Karpas-422 (cell line): ENCODE measurements at regions not wholly inside any gene's neighbourhood (a gene's known extent, or its start where the extent isn't known, plus 50 kb on each side); places are given as distances from the start of the nearest gene placed in this dataset.

Experiments
- DNase-seq: peaks from one replicate; pipeline ENCODE4 v3.0.0-alpha.2; 2015
- H2AFZ ChIP-seq: fragments of 200-600 bp; sonication (generic); 2 replicates; pipeline ENCODE4 v1.6.1; 2014; ENCODE audit warnings: antibody characterized with exemption, low read length, mixed read lengths
- H3K27ac ChIP-seq: fragments of 200-600 bp; sonication (generic); 2 replicates; pipeline ENCODE4 v1.5.1; 2014; ENCODE audit warnings: mild to moderate bottlenecking, low read length, moderate library complexity
- H3K27me3 ChIP-seq: fragments of 200-600 bp; sonication (generic); 2 replicates; pipeline ENCODE4 v1.6.1; 2014; ENCODE audit warnings: low read length, mixed read lengths
- H3K36me3 ChIP-seq: fragments of 200-600 bp; sonication (generic); 2 replicates; pipeline ENCODE4 v1.6.1; 2014; ENCODE audit warnings: low read length, mixed read lengths; ENCODE audit not compliant: insufficient read depth
- H3K4me1 ChIP-seq: fragments of 200-600 bp; sonication (generic); 2 replicates; pipeline ENCODE4 v1.6.1; 2014; ENCODE audit warnings: mild to moderate bottlenecking, low read length, mixed read lengths
- H3K4me2 ChIP-seq: fragments of 200-600 bp; sonication (generic); 2 replicates; pipeline ENCODE4 v1.6.1; 2014; ENCODE audit warnings: low read length, low read depth, mild to moderate bottlenecking; ENCODE audit not compliant: poor library complexity, severe bottlenecking
- H3K4me3 ChIP-seq: fragments of 200-600 bp; sonication (generic); 2 replicates; pipeline ENCODE4 v1.5.1; 2014; ENCODE audit warnings: mild to moderate bottlenecking, antibody characterized with exemption, low read length, mixed read lengths
- H3K79me2 ChIP-seq: fragments of 200-600 bp; sonication (generic); 2 replicates; pipeline ENCODE4 v1.6.1; 2014; ENCODE audit warnings: mild to moderate bottlenecking, low read length, mixed read lengths
- H3K9ac ChIP-seq: fragments of 200-600 bp; sonication (generic); 2 replicates; pipeline ENCODE4 v1.6.0; 2014; ENCODE audit warnings: low read length
- H3K9me2 ChIP-seq: fragments of 200-600 bp; sonication (generic), shearing (Covaris generic); replicated peaks from 2 replicates; pipeline ENCODE4 v1.6.0; 2014; ENCODE audit warnings: mild to moderate bottlenecking, low read length, moderate library complexity; ENCODE audit not compliant: insufficient read depth
- H3K9me3 ChIP-seq: fragments of 300-700, 200-600 bp; sonication (generic); 2 replicates; pipeline ENCODE4 v1.6.1; 2014; ENCODE audit warnings: low read length, mixed read lengths
- H4K20me1 ChIP-seq: fragments of 200-600 bp; sonication (generic); 2 replicates; pipeline ENCODE4 v1.6.1; 2014; ENCODE audit warnings: mild to moderate bottlenecking, antibody characterized with exemption, low read length, low read depth; ENCODE audit not compliant: insufficient read depth

DNA sequence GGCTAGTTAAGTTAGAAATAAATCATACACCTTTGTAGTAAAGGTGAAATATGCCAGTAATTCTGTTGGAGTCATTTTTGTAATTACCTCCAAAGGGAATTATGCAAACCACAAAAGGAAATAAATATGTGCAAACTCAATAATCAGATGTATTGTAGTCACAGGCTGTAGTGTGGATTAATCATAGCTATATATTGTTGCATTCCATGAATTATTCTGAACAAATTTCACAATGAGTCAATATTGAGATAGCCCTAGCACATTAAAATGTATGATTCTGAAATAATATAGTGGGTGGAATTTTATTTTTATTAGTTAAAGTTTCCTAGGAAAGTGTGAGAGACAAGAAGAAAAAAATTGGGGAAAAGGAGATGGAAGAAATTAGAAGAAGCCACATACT lies 790.5 kb upstream of the PCDH20 start:
- H3K4me2 ChIP-seq, result no peak overlapping the region
- H3K4me3 ChIP-seq, result no peak overlapping the region

GRCh38 chr13:62205273-62205672 lies 789.6 kb upstream of the PCDH20 start:
- Histone ChIP-seq H2AFZ (peak overlapping the region; percentile 65), H4K20me1 (no peaks in the 10 kb centered on the region), H3K4me2 (no peak overlapping the region), H3K4me1 (peaks cover 28% of the 10 kb centered on the region), H3K27ac (no peak overlapping the region), H3K4me3 (no peak overlapping the region), H3K79me2 (no peaks in the 10 kb centered on the region), H3K9ac (no peak overlapping the region), H3K9me2 (no peaks in the 10 kb centered on the region), H3K9me3 (peaks cover 33% of the 10 kb centered on the region), H3K27me3 (no peaks in the 10 kb centered on the region), H3K36me3 (peaks cover 27% of the 10 kb centered on the region)
- DNase-seq, result no peak

More for the DNA sequence above, 790.5 kb upstream of the PCDH20 start:
- no peaks in the 10 kb centered on the region for H4K20me1 ChIP-seq
- H2AFZ ChIP-seq, result no peak overlapping the region
- H3K9me2 ChIP-seq, result no peaks in the 10 kb centered on the region
- no peak overlapping the region for H3K9ac ChIP-seq
- H3K36me3 ChIP-seq, result peaks cover 27% of the 10 kb centered on the region
- no peaks in the 10 kb centered on the region for H3K79me2 ChIP-seq
- peaks cover 37% of the 10 kb centered on the region for H3K4me1 ChIP-seq
- H3K9me3 ChIP-seq, result peaks cover 33% of the 10 kb centered on the region
- DNase-seq, result no peak
- no peak overlapping the region for H3K27ac ChIP-seq
- H3K27me3 ChIP-seq, result no peaks in the 10 kb centered on the region

- no peak for DNase-seq
- no peaks in the 10 kb centered on the region for H4K20me1 ChIP-seq
- no peaks in the 10 kb centered on the region for H3K27me3 ChIP-seq
- H3K4me1 ChIP-seq, result peaks cover 18% of the 10 kb centered on the region
- no peak overlapping the region for H3K9ac ChIP-seq
- H3K36me3 ChIP-seq, result no peaks in the 10 kb centered on the region; the same call in 1 of the 2 replicates
- no peak overlapping the region for H3K4me2 ChIP-seq
- peaks cover 5% of the 10 kb centered on the region; the same call in 1 of the 2 replicates for H3K9me3 ChIP-seq
- no peaks in the 10 kb centered on the region for H3K9me2 ChIP-seq
- H3K79me2 ChIP-seq, result no peaks in the 10 kb centered on the region
- H2AFZ ChIP-seq, result 0 out of 2 replicates have a peak overlapping the region, but pooled peaks have one; percentile 0
- no peak overlapping the region for H3K4me3 ChIP-seq
- no peak overlapping the region for H3K27ac ChIP-seq
Measured at GRCh38 chr13:62194371-62194770, 778.7 kb upstream of the PCDH20 start.

DNA sequence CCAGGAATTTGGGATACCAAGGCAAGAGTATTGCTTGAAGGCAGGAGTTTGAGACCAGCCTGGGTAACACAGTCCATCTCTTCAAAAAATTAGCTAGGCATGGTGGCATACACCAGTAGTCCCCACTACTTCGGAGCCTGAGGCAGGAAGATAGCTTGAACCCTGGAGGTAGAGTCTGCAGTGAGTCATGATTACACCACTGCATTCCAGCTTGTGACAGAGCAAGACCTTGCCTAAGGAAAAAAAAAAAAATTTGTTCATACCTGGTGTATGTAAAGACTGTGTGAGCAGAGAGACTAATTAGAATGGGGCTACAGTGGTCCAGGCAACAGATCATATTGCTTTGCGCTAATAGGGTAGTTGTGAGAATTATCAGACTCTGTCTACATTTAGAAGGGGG lies 778.3 kb upstream of the PCDH20 start:
- Histone ChIP-seq H3K27ac (no peak overlapping the region), H3K9ac (no peak overlapping the region), H3K4me3 (no peak overlapping the region), H3K27me3 (no peaks in the 10 kb centered on the region), H3K9me2 (no peaks in the 10 kb centered on the region), H4K20me1 (no peaks in the 10 kb centered on the region), H2AFZ (0 out of 2 replicates have a peak overlapping the region, but pooled peaks have one; percentile 0), H3K4me2 (no peak overlapping the region), H3K36me3 (no peaks in the 10 kb centered on the region; the same call in 1 of the 2 replicates), H3K79me2 (no peaks in the 10 kb centered on the region), H3K9me3 (peaks cover 5% of the 10 kb centered on the region; the same call in 1 of the 2 replicates), H3K4me1 (peaks cover 18% of the 10 kb centered on the region)
- DNase-seq, result no peak

DNA sequence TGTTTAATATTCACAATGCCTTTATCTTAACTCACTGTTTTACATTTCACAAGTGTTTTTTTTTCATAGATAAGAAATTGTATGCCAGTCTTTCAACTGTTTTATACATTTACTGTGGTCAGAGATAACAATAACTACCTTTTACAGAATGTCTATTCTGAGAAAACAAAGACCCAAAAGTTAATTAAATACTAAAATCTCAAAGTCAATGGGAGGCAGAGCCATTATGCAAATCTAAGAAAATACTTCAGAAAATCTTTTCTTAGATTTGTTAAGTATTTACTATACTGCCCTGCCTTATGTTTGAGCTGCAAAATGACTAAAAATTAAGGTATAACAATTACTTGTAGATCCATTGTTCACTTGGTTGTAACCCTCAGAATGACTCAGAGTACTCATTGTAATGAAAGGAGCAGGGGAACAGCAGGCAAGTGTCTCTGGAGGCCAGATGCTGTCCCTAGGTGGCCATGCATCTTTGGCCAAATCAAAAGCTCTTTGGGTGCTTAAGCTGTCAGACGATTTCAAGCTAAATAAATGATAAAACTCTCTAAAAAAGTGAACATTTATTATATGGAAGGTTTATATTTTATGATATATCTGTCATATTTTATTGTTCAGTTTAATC lies 770.1 kb upstream of the PCDH20 start:
- no peaks in the 10 kb centered on the region for H3K27me3 ChIP-seq
- H3K36me3 ChIP-seq, result no peaks in the 10 kb centered on the region
- DNase-seq, result no peak
- H3K79me2 ChIP-seq, result no peaks in the 10 kb centered on the region
- H3K4me3 ChIP-seq, result no peak overlapping the region
- H3K9ac ChIP-seq, result no peak overlapping the region
- H3K4me2 ChIP-seq, result no peak overlapping the region
- no peaks in the 10 kb centered on the region for H3K9me2 ChIP-seq
- H3K9me3 ChIP-seq, result peaks cover 7% of the 10 kb centered on the region; the same call in 1 of the 2 replicates
- H4K20me1 ChIP-seq, result no peaks in the 10 kb centered on the region
- H3K4me1 ChIP-seq, result peaks cover 13% of the 10 kb centered on the region
- H3K27ac ChIP-seq, result no peak overlapping the region
- H2AFZ ChIP-seq, result 0 out of 2 replicates have a peak overlapping the region, but pooled peaks have one; percentile 1

DNA sequence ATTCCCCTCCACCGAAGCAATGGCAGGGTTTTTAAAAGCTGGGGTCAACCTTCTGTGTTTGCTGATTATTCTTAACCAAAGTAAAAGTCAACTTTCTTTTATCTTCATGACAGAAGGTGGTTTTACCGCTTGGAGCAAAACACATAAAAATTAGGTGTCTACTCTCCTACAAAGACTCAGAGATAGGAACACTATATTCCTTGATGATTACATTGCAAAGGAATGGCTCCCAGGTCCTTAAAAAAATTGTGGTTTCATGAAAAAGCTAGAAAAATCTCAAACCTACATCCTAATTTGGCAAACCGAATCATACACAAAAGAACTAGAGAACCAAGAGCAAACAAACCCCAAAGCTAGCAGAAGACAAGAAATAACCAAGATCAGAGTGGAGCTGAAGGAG lies 760.4 kb upstream of the PCDH20 start:
- no peaks in the 10 kb centered on the region for H3K36me3 ChIP-seq
- H3K27ac ChIP-seq, result no peak overlapping the region
- H3K27me3 ChIP-seq, result no peaks in the 10 kb centered on the region
- H3K9ac ChIP-seq, result no peak overlapping the region
- H3K9me3 ChIP-seq, result peaks cover 5% of the 10 kb centered on the region
- H4K20me1 ChIP-seq, result no peaks in the 10 kb centered on the region
- H3K9me2 ChIP-seq, result no peaks in the 10 kb centered on the region
- no peak overlapping the region for H3K4me3 ChIP-seq
- peaks cover 16% of the 10 kb centered on the region for H3K4me1 ChIP-seq
- no peak overlapping the region for H3K4me2 ChIP-seq
- H3K79me2 ChIP-seq, result no peaks in the 10 kb centered on the region
- H2AFZ ChIP-seq, result 0 out of 2 replicates have a peak overlapping the region, but pooled peaks have one; percentile 21
- DNase-seq, result no peak

- peak overlapping the region; percentile 0 for H3K4me2 ChIP-seq
Measured at GRCh38 chr13:62173958-62174357, 758.3 kb upstream of the PCDH20 start.

GRCh38 chr13:62171697-62172096 lies 756.0 kb upstream of the PCDH20 start:
- Histone ChIP-seq H3K9me2 (no peaks in the 10 kb centered on the region), H3K9ac (no peak overlapping the region), H3K79me2 (no peaks in the 10 kb centered on the region), H4K20me1 (no peaks in the 10 kb centered on the region), H3K4me1 (peaks cover 16% of the 10 kb centered on the region), H3K9me3 (no peaks in the 10 kb centered on the region; the same call in 1 of the 2 replicates), H3K4me2 (no peak overlapping the region), H2AFZ (no peak overlapping the region), H3K27me3 (no peaks in the 10 kb centered on the region), H3K4me3 (no peak overlapping the region), H3K27ac (no peak overlapping the region), H3K36me3 (no peaks in the 10 kb centered on the region)
- no peak for DNase-seq

More at GRCh38 chr13:62173958-62174357, 758.3 kb upstream of the PCDH20 start:
- Histone ChIP-seq H2AFZ (peak overlapping the region; percentile 86), H3K4me1 (peaks cover 16% of the 10 kb centered on the region), H3K9ac (no peak overlapping the region), H3K79me2 (no peaks in the 10 kb centered on the region), H3K36me3 (no peaks in the 10 kb centered on the region), H3K9me3 (peaks cover 5% of the 10 kb centered on the region), H4K20me1 (no peaks in the 10 kb centered on the region), H3K27me3 (no peaks in the 10 kb centered on the region), H3K27ac (no peak overlapping the region), H3K4me3 (no peak overlapping the region), H3K9me2 (no peaks in the 10 kb centered on the region)
- no peak for DNase-seq
